ENCODE measurements at regions not wholly inside any gene's neighbourhood (a gene's known extent, or its start where the extent isn't known, plus 50 kb on each side); places are given as distances from the start of the nearest gene placed in this dataset.

GRCh38 chr4:59537246-59537886 is 1662.8 kb upstream of the ADGRL3 start:
- Histone ChIP-seq H2BK20ac (ENCODE audit: low read depth, low read length, poor library complexity, severe bottlenecking) (no peak overlapping the region), H3K27ac (ENCODE audit: insufficient read length, low read depth, low read length) (no peak overlapping the region), H3K4ac (ENCODE audit: low read depth, low read length) (no peak overlapping the region), H3K79me1 (ENCODE audit: insufficient read depth, low read depth, low read length, poor library complexity, severe bottlenecking) (no peaks in the 10 kb centered on the region), H4K20me1 (ENCODE audit: control insufficient read depth, insufficient read depth, insufficient read length) (no peaks in the 10 kb centered on the region), H2BK120ac (ENCODE audit: low read depth, low read length, poor library complexity, severe bottlenecking) (no peak overlapping the region), H3T11ph (ENCODE audit: low read length) (no peak overlapping the region), H3K27me3 (ENCODE audit: insufficient read depth, low read length) (no peaks in the 10 kb centered on the region), H3K14ac (ENCODE audit: insufficient read depth, low read length) (no peak overlapping the region), H3K79me2 (ENCODE audit: insufficient read depth, low read length) (no peaks in the 10 kb centered on the region), H3K18ac (ENCODE audit: insufficient read length, low read depth, low read length) (no peak overlapping the region), H3K4me1 (ENCODE audit: insufficient read depth, low read length) (no peaks in the 10 kb centered on the region), H2BK12ac (ENCODE audit: insufficient read length, low read depth, low read length) (no peak overlapping the region), H3K4me2 (ENCODE audit: insufficient read depth, insufficient read length, low read length) (no peak overlapping the region), H3K9ac (ENCODE audit: extremely low read depth, insufficient read length, low read length) (no peak overlapping the region), H3K23ac (ENCODE audit: insufficient read length, low read depth, low read length) (no peak overlapping the region), H2BK5ac (ENCODE audit: insufficient read length, low read length) (no peak overlapping the region), H4K91ac (ENCODE audit: insufficient read length, low read depth, low read length) (no peak overlapping the region), H2AK5ac (ENCODE audit: insufficient read length, low read length) (no peak overlapping the region), H4K5ac (ENCODE audit: insufficient read length, low read depth, low read length) (no peak overlapping the region), H3K9me3 (ENCODE audit: control insufficient read depth, low read depth, low read length) (no peaks in the 10 kb centered on the region), H3K56ac (ENCODE audit: insufficient read length, low read depth, low read length) (no peak overlapping the region), H4K8ac (replicated peaks; ENCODE audit: insufficient read length, low read depth, low read length) (no peak overlapping the region), H2AFZ (ENCODE audit: low read length) (no peak overlapping the region), H3K23me2 (ENCODE audit: insufficient read length, low read depth, low read length, poor library complexity, severe bottlenecking) (no peaks in the 10 kb centered on the region), H2BK15ac (ENCODE audit: low read depth, low read length) (no peak overlapping the region)
- H3K4me3 Mint-ChIP-seq = no peak overlapping the region
- no peaks in the 10 kb centered on the region for H3K4me1 Mint-ChIP-seq
- DNase-seq = no peak
- peak overlapping the region in 1 of 3 experiments; percentile 59; a peak in 2 of 7 replicates for H3K27ac Mint-ChIP-seq
- TF ChIP-seq CTCF (conservative IDR thresholded peaks at IDR 0.05) = no peak
- no peaks in the 10 kb centered on the region; a peak in 1 of 5 replicates for H3K9me3 Mint-ChIP-seq
- no CpG with 5 or more reads among the region's 2 CpGs for WGBS (ENCODE audit: extremely low coverage, insufficient read length, low lambda C conversion rate)
- H3K27me3 Mint-ChIP-seq (ENCODE audit: low read depth) = no peaks in the 10 kb centered on the region
- no peaks in the 10 kb centered on the region for H3K36me3 Mint-ChIP-seq (ENCODE audit: insufficient read depth in 1 of 3, low read depth in 3 of 3)

Data from H9 (cell line).